ENCODE measurements at regions not wholly inside any gene's neighbourhood (a gene's known extent, or its start where the extent isn't known, plus 50 kb on each side); places are given as distances from the start of the nearest gene placed in this dataset.
"Not testable (repeated sequence)": the region's sequence is repeated elsewhere in the genome, so short reads cannot be mapped to it uniquely, and the experiment has no call there.

DNA sequence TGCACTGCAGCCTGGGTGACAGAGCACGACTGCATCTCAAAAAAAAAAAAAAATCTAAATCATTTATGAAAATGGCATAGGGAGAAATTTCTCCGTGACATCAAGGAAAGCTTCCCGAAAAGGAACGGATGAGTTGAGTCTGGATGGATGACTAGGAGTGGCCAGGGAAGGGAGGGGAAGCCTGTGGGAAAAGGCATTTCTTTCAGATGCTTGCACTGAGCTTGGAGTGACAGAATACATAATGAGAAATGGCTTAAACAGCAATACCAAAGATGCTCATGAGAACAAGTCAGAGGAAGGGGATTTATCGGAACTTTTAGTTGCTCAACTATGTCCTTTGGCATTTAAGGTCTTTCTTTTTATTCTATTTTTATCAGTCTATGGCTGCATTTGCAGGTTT is 1369.2 kb upstream of the TMEM132C start:
- no peak for DNase-seq

DNA sequence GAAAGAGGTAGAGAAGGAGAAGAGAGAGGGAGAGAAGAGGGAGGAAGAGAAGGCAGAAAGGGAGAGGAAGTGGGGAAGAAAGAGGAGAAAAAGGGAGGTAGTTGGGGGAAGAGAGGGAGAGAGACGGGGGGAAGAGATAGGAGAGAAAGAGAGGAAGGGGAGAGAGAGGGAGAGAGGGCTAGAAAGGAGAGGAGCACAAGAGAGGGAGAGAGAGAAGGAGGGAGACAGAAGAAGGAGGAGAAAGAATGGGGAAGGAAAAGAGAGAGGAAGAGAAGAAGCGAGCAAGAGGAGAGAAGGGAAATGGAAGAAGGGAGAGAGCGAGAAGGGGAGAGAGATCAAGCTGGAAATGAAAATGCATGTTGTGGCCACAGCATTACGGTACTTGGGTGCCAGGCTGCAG is 1368.4 kb upstream of the TMEM132C start:
- no peak for DNase-seq

DNA sequence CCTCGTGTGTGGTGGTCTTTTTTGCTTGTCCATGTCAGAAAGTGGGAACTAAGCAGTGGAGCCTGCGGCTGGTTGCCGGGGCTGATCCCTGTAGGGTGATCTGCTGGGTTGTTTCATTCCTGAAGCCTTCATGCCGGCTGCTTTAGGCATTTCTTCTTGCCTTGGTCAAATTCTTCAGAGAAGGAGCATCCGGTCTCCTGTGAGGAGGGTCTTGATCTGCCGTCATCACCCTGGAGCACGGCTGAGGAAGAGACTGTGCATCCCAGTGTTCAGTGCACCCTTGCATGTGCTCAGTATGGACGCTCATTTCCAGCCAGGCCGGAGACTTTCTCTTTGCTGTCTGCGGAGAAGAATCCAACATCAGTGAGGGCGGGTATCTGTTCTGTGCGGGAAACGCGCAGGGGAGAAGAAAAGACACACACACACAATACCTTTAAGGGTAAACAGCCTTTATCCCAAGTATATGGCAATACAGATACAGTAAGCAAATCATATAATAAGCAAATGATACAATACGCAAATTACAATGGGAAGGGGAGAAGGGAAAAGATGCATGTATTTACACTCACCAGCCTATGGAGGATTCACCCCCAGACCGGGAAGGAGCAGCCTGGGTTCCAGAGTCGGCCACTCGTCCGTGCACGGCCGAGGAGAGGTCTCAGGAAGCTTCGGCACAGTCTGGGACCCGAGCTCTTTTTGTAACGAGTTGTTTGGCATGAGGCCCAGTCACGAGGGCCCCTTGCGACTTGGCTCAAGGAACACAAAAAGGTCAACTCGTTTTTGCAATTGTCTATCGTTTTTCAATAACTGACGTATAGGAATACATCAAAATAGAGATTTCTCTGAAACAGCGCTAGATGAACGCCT is 1366.8 kb upstream of the TMEM132C start:
- no peak for DNase-seq

DNA sequence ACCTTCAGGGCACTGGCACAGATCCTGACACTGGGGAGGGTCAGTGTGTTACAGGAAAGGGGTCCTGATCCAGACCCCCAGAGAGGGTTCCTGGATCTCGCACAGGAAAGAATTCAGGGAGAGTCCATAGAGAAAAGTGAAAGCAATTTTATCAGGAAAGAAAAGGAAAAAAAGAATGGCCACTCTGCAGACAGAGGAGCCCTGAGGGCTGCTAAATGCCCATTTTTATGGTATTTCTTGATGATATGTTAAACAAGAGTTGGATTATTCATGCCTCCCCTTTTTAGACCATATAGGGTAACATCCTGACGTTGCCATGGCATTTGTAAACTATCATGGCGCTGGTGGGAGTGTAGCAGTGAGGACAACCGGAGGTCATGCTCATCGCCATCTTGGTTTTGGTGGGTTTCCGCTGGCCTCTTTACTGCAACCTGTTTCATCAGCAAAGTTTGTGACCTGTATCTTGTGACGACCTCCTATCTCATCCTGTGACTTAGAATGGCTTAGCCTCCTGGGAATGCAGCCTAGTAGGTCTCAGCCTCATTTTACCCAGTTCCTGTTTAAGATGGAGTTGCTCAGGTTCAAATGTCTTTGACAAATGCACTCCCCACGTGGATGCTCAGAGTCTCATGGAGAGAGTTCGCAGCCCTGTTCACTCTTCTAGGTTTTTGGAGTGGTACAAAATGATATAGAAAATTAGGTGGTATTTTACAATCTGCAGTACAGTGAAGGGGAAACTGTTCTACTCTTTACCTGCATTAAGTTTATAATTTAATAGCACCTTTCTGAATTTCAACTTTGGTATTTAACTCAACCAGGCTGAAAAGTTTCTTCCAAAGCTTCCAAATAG is 1363.7 kb upstream of the TMEM132C start:
- DNase-seq = no peak

DNA sequence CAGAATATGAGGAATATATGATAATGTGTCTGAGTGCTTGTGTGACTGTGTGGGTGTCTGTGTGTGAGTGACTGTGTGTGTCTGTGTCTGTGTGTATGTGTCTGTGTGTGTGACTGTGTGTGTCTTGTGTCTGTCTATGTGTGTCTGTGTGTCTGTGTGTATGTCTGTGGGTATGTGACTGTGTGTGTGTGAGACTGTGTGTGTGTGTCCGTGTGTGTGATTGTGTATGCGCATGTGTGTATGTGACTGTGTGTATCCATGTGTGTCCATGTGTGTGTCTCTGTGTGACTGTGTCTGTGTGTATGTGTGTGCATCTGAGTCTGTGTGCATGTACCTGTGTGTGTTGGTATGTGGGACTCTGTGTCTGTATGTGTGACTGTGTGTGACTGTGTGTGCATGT is 1361.2 kb upstream of the TMEM132C start:
- DNase-seq = no peak

DNA sequence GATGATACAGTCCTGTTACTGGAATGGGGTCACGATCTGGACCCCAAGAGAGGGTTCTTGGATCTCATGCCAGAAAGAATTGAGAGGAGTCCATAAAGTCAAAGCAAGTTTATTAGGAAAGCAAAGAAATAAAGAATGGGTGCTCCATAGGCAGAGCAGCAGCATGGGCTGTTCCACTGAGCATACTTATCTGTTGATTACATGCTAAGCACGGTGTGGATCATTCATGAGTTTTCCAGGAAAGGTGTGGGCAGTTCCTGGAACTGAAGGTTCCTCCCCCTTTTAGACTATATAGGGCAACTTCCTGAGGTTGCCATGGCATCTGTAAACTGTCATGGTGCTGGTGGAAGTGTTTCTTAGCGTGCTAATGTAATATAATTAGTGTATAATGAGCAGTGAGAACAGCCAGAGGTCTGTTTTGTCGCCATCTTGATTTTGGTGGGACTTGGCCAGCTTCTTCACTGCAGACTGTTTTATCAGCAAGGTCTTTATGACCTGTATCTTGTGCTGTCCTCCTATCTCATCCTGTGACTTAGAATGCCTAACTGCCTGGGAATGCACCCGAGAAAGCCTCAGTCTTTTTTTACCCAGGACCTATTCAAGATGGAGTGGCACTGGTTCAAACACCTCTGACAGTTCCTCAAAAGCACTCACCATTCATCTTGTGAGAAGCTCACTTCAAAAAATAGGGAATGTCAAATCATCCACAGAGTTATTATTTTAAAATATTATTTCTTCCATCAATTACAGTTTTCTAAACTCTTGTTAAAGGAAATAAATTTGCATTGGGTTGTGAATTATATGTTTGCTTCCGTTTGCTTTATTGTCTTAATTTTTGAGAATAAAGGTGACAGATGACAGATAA is 1358.8 kb upstream of the TMEM132C start:
- no peak for DNase-seq

DNA sequence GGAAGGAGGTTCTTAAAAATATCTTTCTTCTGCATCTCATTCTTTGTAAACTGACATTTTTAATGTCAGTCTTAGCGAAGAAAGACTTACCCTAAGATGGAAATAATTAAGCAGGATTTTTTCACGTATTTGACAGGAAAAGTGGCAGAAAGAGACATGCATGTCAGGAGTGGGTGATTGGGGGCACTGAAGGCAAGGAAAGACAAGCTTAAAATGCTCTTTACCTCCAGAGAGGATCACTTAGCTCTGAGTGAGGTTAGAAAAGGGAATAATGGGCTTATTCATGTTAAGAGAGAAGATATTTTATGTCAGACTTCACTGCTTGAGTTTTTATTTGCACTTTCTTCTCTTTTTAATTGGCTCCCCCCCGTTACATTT is 1358.2 kb upstream of the TMEM132C start:
- DNase-seq = no peak

DNA sequence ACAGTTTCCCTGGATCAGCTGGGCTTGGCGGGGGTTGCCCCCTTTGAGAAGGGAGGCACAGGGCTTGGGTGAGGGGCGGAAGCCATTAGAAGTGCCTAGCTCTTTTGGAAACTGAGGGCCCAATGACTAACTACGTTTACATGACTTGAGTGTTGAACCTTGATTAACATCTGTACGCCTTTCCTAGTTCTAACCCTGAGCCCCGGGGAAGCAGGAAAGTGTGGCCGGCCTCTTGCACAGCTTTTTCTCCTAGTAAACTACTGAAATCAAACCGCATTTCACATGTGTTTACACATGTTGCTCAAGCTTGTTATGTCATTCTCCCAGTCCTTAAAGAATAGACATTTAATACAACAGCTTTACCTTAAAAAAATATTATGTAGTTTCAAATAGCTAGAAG is 1356.4 kb upstream of the TMEM132C start:
- no peak for DNase-seq

DNA sequence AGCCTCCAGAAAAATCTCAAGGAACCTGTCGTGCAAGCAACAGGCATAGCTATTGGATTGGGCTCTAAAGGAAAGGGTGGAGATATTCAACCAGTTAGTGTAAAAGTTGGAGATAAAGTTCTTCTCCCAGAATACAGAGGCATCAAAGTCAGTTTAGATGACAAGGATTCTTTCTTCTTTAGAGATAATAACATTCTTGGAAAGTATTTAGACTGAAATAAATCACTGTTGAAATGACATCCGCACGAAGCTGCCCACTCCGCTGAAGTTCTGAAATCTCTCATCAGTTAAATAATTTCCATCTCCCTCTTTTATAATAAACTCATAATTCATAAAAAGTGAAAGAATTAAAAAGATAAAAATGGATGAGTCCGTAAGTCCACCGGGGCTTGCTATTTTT is 1354.9 kb upstream of the TMEM132C start:
- DNase-seq = no peak

DNA sequence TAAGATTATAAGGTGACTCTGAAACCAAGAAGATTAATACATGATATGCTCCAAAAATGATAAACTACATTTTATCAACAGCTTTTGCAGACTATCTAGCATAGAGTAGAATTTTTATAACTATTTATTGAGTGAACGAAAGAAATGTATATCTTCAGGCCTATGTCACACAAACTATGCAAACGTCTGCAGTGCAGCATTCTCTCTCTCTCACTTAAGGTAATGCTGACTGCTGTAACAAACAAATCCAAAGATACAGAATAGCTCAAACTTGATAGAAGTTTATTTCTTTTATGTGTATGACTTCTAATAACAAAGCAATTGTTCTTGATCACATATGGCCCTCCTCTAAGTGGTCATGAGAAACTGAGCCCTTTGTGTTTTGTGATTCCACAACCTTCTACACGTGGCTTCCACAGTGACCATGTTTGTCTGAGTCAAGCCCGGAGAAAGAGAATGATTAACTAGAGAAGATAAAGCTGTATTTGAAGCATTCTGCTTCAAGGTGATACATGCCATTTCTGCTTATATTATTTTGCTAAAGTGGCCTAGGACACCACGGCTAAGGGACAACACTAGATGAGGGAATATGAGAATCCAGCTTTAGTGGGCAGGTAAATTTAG is 1352.7 kb upstream of the TMEM132C start:
- DNase-seq = no peak

DNA sequence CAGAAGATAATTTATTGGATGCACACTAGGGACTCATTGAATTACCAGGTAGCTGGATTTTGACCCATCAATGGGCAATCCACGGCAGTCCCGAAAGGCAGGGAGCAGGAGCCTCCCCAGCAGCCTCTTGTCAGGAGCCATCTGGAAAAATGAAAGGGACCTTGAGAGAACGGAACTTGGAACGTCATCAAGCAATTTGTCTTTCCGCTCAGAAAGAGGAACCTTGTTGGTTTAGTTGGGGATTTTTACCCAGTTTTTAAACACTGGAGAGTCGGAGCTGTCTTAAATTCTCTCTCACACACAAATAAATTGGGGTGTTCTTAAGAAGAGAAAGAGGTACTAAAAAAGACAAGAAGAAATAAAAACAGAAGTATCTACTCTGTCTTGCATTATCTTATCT is 1351.7 kb upstream of the TMEM132C start:
- no peak for DNase-seq

DNA sequence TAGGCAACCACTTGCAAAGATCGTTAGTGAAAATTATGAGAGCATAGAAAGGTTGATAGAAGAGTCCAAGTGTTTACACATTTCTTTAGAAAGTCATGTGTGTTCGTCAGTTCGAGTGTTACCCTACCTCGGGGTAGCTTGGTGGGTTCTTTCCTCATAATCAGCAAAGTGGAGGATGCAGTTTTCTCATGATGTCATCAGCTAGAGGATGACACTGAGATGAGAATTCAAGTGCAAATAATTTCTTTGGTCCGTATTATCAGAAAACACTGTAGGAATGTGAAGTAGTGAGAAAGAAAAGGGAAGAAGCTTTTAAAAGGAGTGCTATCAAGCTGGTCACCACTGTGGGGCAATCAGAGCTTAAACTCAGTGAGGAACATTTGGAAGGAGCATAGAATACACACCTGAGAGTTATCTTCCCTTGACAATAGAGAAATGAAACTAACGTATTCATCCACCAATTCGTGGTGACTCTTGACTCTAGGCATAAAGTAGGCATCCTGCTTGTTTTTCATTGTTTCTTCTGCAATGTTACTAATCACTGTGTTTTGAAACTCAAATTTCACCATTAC is 1340.9 kb upstream of the TMEM132C start:
- no peak for DNase-seq

DNA sequence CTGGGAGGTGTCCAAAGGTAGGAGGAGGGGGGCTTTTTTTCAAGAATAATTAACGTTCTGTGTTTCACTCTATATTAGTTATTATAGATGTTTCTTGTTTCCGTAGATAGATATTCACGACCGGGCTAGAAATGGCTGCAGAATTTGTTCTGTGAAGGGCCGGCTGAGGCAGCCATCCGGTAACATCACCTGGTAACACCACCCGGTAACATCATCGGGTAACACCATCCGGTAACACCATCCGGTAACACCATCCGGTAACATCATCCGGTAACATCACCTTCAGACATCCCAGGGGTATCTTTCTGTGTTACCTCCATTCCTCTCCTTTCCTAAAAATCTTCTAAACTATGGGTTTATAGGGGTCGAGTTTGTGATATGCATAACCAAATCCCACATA is 1336.7 kb upstream of the TMEM132C start:
- no peak for DNase-seq

DNA sequence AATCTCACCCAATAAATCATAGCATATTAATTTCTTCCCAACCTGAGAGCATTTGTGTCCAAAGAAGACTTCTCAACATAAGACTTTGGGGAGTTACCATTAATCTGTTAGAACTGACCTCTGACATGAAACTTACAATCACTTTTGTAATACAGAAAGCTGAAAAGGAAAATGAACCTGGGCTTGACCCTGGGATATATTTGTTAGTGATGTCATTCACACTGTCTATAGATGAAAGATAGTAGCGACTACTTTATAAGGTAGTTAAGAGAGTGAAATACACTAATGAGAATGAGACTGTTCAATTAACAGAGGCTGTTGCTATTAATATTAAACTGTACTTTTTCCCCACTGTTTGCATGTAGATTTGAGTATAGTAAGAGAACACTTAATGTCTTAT is 1334.8 kb upstream of the TMEM132C start:
- DNase-seq = no peak

DNA sequence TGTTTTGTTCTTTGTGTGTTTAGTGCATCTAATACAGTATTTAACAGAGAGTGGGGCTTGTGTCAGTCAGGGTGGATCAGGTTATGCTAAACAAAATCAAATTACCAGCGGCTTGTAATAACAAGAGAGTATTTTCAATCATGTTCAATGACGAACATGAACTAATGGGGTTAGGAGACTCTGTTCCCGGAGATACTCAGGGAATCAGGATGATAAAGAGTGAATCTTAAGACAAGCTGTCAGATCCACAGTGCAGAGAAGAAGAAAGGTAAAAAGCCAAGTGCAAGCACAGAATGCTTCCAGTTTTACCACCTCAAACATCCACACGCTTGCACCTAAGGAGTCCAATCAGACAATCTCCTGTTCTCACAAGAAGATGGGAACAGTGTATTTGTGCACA is 1331.5 kb upstream of the TMEM132C start:
- DNase-seq = no peak

DNA sequence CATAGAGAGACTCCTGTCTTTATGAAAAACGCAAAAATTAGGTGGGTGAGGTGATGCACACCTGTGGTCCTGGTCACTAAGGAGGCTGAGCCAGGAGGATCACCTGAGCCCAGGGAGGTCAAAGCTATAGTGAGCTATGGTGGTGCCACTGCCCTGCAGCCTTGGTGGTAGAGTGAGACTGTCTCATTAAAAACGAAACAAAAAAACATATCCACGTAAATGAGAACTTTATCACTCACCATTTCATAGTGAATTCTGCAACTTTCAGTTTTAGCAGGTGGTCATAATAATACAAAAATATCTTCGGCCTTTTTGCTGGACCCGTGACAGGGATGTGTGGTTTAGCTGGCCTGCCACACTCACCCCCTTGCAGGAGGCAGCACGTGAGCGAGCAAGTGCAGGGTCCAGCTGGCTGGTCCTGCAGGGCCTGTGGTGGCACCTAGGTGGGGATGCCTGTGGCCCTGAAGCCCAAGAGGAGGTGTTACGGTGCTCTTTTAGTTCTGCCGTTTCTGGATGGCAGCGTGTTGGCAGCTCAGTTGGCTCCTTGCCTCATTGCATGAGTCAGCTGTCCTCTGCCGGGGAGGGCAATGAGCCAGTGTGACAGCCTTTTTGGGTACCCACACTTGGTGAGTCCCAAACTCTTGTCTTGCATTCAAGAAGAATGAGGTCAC is 1330.7 kb upstream of the TMEM132C start:
- no peak for DNase-seq

DNA sequence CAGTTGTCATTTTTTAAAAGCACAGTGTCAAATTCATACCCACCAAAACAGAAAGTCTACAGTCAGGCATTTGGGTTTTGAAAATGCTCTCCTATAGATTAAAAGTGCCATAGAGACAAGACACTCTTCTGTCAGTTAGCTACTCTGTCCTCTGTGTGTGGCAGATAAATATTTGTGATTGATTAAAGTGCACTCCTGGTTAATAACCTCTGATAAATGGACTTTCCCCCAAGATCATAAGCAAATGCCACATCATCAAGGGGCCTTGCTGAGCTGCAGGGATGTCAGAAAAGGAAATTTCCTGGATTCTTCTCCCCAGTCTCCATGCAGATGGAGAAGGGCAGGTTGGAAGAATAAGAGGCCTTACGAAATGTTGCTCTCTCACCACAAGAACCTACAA is 1329.5 kb upstream of the TMEM132C start:
- no peak for DNase-seq

DNA sequence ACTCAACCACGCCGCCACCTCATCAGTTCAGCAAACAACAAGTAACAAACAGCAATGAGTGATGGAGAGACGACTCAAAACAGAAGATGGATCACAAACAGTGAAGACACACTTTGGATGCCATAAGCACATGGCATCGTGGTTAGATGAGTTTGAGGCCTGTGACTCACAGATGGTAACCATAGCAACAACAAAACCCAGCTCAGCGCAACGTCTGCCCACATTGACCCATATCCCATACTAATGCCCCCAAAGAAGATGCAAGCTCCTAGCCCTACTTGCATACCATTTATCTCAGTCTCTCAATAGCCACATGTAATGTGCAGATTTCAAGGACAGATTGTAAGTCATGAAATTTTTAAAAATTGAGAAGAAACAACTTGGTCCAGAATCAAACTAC is 1322.3 kb upstream of the TMEM132C start:
- no peak for DNase-seq

DNA sequence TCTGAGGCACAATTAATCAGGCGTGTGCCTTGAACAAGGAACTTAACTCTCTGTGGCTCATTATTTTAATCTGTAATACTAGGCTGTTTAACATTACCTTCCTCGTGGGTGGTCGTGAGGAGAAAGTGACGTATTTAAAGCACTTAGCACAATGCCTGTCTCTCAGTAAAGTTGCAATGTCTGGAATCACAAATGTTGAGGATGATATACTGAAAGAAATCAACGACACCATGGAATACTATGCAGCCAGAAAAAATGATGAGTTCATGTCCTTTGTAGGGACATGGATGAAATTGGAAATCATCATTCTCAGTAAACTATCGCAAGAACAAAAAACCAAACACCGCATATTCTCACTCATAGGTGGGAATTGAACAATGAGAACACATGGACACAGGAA is 1320.0 kb upstream of the TMEM132C start:
- not testable (repeated sequence) for DNase-seq

DNA sequence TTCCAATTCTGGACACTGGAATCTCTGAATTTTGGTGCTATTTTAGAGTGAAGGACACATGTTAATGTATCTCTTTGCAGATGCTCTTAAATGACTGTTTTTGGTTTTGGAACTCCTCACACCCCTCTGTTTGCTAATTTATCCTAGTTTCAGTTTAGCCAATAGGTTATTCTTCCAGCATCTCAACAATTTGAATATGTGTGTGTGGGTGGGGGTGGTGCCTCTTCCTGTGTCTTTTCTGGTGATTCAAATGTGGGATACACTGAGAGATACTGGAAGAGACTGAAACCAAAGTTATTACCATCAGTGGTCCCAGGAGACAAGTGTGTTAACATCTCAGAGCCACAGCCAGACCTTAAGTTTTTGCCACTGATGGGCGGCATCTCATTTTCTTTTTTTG is 1317.4 kb upstream of the TMEM132C start:
- DNase-seq = no peak

DNA sequence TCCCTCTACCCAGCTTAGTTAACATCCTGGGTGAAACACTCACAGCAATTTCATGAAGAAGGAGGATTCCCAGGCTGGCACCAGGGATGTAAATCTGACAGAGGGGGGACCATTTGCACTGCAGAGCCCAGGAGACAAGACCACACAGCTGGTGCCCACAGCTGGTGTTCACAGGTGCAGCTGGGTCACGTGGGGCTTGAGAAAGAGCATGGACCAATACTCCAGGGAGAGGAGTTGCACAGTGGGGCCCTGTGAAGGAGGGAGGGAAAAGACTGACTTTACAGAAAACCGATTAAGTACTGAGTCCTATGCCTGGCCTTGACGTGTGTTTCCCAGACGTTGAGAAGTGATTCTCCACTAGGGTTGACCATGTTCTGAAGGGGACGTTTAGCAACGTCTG is 1316.7 kb upstream of the TMEM132C start:
- no peak for DNase-seq

Measured in CD4-positive, alpha-beta T cell treated with Interleukin-4 for 4 hours (primary cell).